HAP-1 (cell line): ENCODE measurements at regions not wholly inside any gene's neighbourhood (a gene's known extent, or its start where the extent isn't known, plus 50 kb on each side); places are given as distances from the start of the nearest gene placed in this dataset.

Experiments used
- DNase-seq, 2 experiments: peaks; one replicate each; pipeline ENCODE4 v3.0.0-alpha.2; 2016 to 2020; ENCODE audit warnings: low spot score in 2 of 2
- H3K27me3 ChIP-seq: fragments of 250-450 bp; sonication (Bioruptor Pico); 2 replicates; pipeline ENCODE4 v1.5.1; 2020; ENCODE audit warnings: low read depth, mild to moderate bottlenecking, moderate library complexity
- H3K36me3 ChIP-seq: fragments of 250-450 bp; sonication (Bioruptor Pico); replicated peaks from 2 replicates; pipeline ENCODE4 v1.5.1; 2020; ENCODE audit warnings: mild to moderate bottlenecking
- H3K4me1 ChIP-seq: fragments of 250-450 bp; sonication (Bioruptor Pico); 2 replicates; pipeline ENCODE4 v1.5.1; 2020; ENCODE audit warnings: mild to moderate bottlenecking
- H3K4me3 ChIP-seq: fragments of 250-450 bp; sonication (Bioruptor Pico); 2 replicates; pipeline ENCODE4 v1.5.1; 2020; ENCODE audit warnings: mild to moderate bottlenecking, moderate library complexity
- H3K9me3 ChIP-seq: fragments of 250-450 bp; sonication (Bioruptor Pico); 2 replicates; pipeline ENCODE4 v1.5.1; 2020; ENCODE audit warnings: mild to moderate bottlenecking, moderate library complexity
- in situ Hi-C: fragments of 300-500 bp; cut with MboI; formaldehyde crosslinking; loops from 3 replicates; pipeline ENCODE4 v1.14.3; 2020; ENCODE audit warnings: low sequenced_read_pairs, inconsistent platforms, mixed read lengths

- Histone ChIP-seq H3K27me3 (no peaks in the 10 kb centered on the region), H3K9me3 (no peaks in the 10 kb centered on the region), H3K4me1 (peaks cover 10% of the 10 kb centered on the region), H3K4me3 (no peak overlapping the region), H3K36me3 (no peaks in the 10 kb centered on the region)
- DNase-seq: no peak
- in situ Hi-C loops: no loop called here
These were observed 386.6 kb downstream of the CENPC start for GRCh38 chr4:67158666-67159065.

GRCh38 chr4:67152976-67153375 lies 392.3 kb downstream of the CENPC start:
- Histone ChIP-seq H3K9me3 (no peaks in the 10 kb centered on the region), H3K36me3 (no peaks in the 10 kb centered on the region), H3K4me1 (peaks cover 19% of the 10 kb centered on the region), H3K4me3 (no peak overlapping the region), H3K27me3 (no peaks in the 10 kb centered on the region)
- in situ Hi-C loops: no loop called here
- no peak for DNase-seq

GRCh38 chr4:67151376-67152343 lies 393.6 kb downstream of the CENPC start:
- DNase-seq: no peak
- in situ Hi-C loops: no loop called here
- Histone ChIP-seq H3K36me3 (no peaks in the 10 kb centered on the region), H3K27me3 (no peaks in the 10 kb centered on the region), H3K9me3 (no peaks in the 10 kb centered on the region), H3K4me1 (peaks cover 14% of the 10 kb centered on the region), H3K4me3 (no peak overlapping the region)

GRCh38 chr4:67141586-67141985 lies 403.7 kb downstream of the CENPC start:
- H3K36me3 ChIP-seq: no peaks in the 10 kb centered on the region
- H3K4me1 ChIP-seq: peaks cover 2% of the 10 kb centered on the region
- no peaks in the 10 kb centered on the region for H3K27me3 ChIP-seq
- no peaks in the 10 kb centered on the region for H3K9me3 ChIP-seq
- H3K4me3 ChIP-seq: no peak overlapping the region
- DNase-seq: no peak
- in situ Hi-C loops: no loop called here

GRCh38 chr4:67134616-67135015 lies 410.7 kb downstream of the CENPC start:
- in situ Hi-C loops: no loop called here
- Histone ChIP-seq H3K36me3 (no peaks in the 10 kb centered on the region), H3K9me3 (no peaks in the 10 kb centered on the region), H3K4me1 (peaks cover 4% of the 10 kb centered on the region), H3K27me3 (no peaks in the 10 kb centered on the region; the same call in 1 of the 2 replicates), H3K4me3 (no peak overlapping the region)
- DNase-seq: no peak

- no peak overlapping the region for H3K4me3 ChIP-seq
- no peak for DNase-seq
- no peaks in the 10 kb centered on the region for H3K9me3 ChIP-seq
- H3K36me3 ChIP-seq: no peaks in the 10 kb centered on the region
- no peaks in the 10 kb centered on the region; the same call in 1 of the 2 replicates for H3K27me3 ChIP-seq
- in situ Hi-C loops: no loop called here
- H3K4me1 ChIP-seq: peaks cover 4% of the 10 kb centered on the region
These were observed 412.1 kb downstream of the CENPC start for GRCh38 chr4:67133162-67133561.

- no peak for DNase-seq
- no peaks in the 10 kb centered on the region; the same call in 1 of the 2 replicates for H3K27me3 ChIP-seq
- in situ Hi-C loops: no loop called here
These were observed 414.1 kb downstream of the CENPC start for GRCh38 chr4:67131224-67131623.

GRCh38 chr4:67130411-67130810 lies 414.9 kb downstream of the CENPC start:
- Histone ChIP-seq H3K4me1 (peaks cover 4% of the 10 kb centered on the region; the same call in 1 of the 2 replicates), H3K9me3 (no peaks in the 10 kb centered on the region), H3K27me3 (no peaks in the 10 kb centered on the region; the same call in 1 of the 2 replicates), H3K36me3 (no peaks in the 10 kb centered on the region), H3K4me3 (no peak overlapping the region)
- in situ Hi-C loops: no loop called here
- DNase-seq: no peak

More at GRCh38 chr4:67131224-67131623, 414.1 kb downstream of the CENPC start:
- no peak overlapping the region for H3K4me3 ChIP-seq
- no peaks in the 10 kb centered on the region for H3K36me3 ChIP-seq
- no peaks in the 10 kb centered on the region for H3K9me3 ChIP-seq
- H3K4me1 ChIP-seq: peaks cover 4% of the 10 kb centered on the region; the same call in 1 of the 2 replicates

GRCh38 chr4:67126570-67126969 lies 418.7 kb downstream of the CENPC start:
- Histone ChIP-seq H3K27me3 (no peaks in the 10 kb centered on the region), H3K9me3 (no peaks in the 10 kb centered on the region), H3K36me3 (no peaks in the 10 kb centered on the region), H3K4me1 (no peaks in the 10 kb centered on the region), H3K4me3 (no peak overlapping the region)
- in situ Hi-C loops: no loop called here
- DNase-seq: no peak

- H3K4me3 ChIP-seq: no peak overlapping the region
- in situ Hi-C loops: no loop called here
- H3K4me1 ChIP-seq: peaks cover 5% of the 10 kb centered on the region
- no peaks in the 10 kb centered on the region for H3K9me3 ChIP-seq
- no peaks in the 10 kb centered on the region for H3K27me3 ChIP-seq
- DNase-seq: no peak
- H3K36me3 ChIP-seq: no peaks in the 10 kb centered on the region
These were observed 419.4 kb downstream of the CENPC start for GRCh38 chr4:67125636-67126514.

GRCh38 chr4:67124716-67125115 lies 420.6 kb downstream of the CENPC start:
- DNase-seq: no peak
- Histone ChIP-seq H3K4me3 (no peak overlapping the region), H3K9me3 (no peaks in the 10 kb centered on the region), H3K4me1 (peaks cover 10% of the 10 kb centered on the region), H3K36me3 (no peaks in the 10 kb centered on the region), H3K27me3 (no peaks in the 10 kb centered on the region)
- in situ Hi-C loops: no loop called here

- no peaks in the 10 kb centered on the region for H3K27me3 ChIP-seq
- in situ Hi-C loops: no loop called here
- H3K9me3 ChIP-seq: no peaks in the 10 kb centered on the region
- H3K4me1 ChIP-seq: peaks cover 10% of the 10 kb centered on the region
- DNase-seq: peak; percentile 35 to 52
- H3K36me3 ChIP-seq: no peaks in the 10 kb centered on the region
- no peak overlapping the region for H3K4me3 ChIP-seq
These were observed 423.3 kb downstream of the CENPC start for GRCh38 chr4:67122029-67122428.

- DNase-seq: no peak
- in situ Hi-C loops: no loop called here
- H3K36me3 ChIP-seq: no peaks in the 10 kb centered on the region
These were observed 424.9 kb downstream of the CENPC start for GRCh38 chr4:67120369-67120768.

GRCh38 chr4:67109276-67109675 lies 436.0 kb downstream of the CENPC start:
- H3K36me3 ChIP-seq: no peaks in the 10 kb centered on the region
- H3K4me1 ChIP-seq: no peaks in the 10 kb centered on the region
- no peaks in the 10 kb centered on the region for H3K9me3 ChIP-seq
- in situ Hi-C loops: no loop called here
- DNase-seq: no peak
- H3K27me3 ChIP-seq: no peaks in the 10 kb centered on the region
- H3K4me3 ChIP-seq: no peak overlapping the region

More at GRCh38 chr4:67120369-67120768, 424.9 kb downstream of the CENPC start:
- Histone ChIP-seq H3K4me3 (no peak overlapping the region), H3K9me3 (no peaks in the 10 kb centered on the region), H3K27me3 (no peaks in the 10 kb centered on the region), H3K4me1 (peaks cover 10% of the 10 kb centered on the region)
